ENCODE measurements at regions not wholly inside any gene's neighbourhood (a gene's known extent, or its start where the extent isn't known, plus 50 kb on each side); places are given as distances from the start of the nearest gene placed in this dataset.

- TF ChIP-seq CTCF (IDR thresholded peaks at IDR 0.05; ENCODE audit: control extremely low read depth in 1 of 3, insufficient read depth in 1 of 3, low read depth in 1 of 3, low read length in 3 of 3) (no peak), KDM1A (IDR thresholded peaks at IDR 0.05; ENCODE audit: borderline replicate concordance, low read length) (no peak), BRCA1 (IDR thresholded peaks at IDR 0.05; ENCODE audit: low read depth, low read length) (no peak), SP2 (IDR thresholded peaks at IDR 0.05; ENCODE audit: low read length) (no peak), POLR2AphosphoS5 (IDR thresholded peaks at IDR 0.05; ENCODE audit: low read depth, low read length) (no peak), MAFK (IDR thresholded peaks at IDR 0.05; ENCODE audit: low read depth, low read length) (no peak)
Measured at GRCh38 chr5:30596495-30597064, 596.9 kb upstream of the CDH6 start (continued).

Measured in H1 (cell line).